DMS79 (cell line): ENCODE measurements at regions not wholly inside any gene's neighbourhood (a gene's known extent, or its start where the extent isn't known, plus 50 kb on each side); places are given as distances from the start of the nearest gene placed in this dataset.
"Not testable (repeated sequence)": the region's sequence is repeated elsewhere in the genome, so short reads cannot be mapped to it uniquely, and the experiment has no call there.

Experiments
- DNase-seq: peaks from one replicate; lab custom pipeline; 2025; lab: John Stamatoyannopoulos, UW

- no peak for DNase-seq
Observed at GRCh38 chr6:114648847-114649246, 306.0 kb upstream of the HS3ST5 start.

GRCh38 chr6:114638341-114638740, 295.5 kb upstream of the HS3ST5 start:
- DNase-seq = no peak

GRCh38 chr6:114634016-114634415, 291.2 kb upstream of the HS3ST5 start:
- no peak for DNase-seq

DNA sequence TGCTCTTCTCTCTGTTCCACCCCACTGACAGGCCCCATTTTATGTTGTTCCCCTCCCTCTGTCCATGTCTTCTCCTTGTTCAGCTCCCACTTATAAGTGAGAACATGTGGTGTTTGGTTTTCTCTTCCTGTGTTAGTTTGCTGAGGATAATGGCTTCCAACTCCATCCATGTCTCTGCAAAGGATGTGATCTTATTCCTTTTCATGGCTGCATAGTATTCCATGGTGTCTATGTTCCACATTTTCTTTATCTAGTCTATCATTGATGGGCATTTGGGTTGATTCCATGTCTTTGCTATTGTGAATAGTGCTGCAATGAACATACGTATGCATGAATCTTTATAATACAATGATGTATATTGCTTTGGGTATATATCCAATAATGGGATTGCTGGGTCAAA, 283.4 kb upstream of the HS3ST5 start:
- DNase-seq = not testable (repeated sequence)

GRCh38 chr6:114619621-114620200, 276.9 kb upstream of the HS3ST5 start:
- no peak for DNase-seq

- DNase-seq = no peak
Observed at GRCh38 chr6:114611696-114612095, 268.9 kb upstream of the HS3ST5 start.

GRCh38 chr6:114608091-114608490, 265.3 kb upstream of the HS3ST5 start:
- no peak for DNase-seq

DNA sequence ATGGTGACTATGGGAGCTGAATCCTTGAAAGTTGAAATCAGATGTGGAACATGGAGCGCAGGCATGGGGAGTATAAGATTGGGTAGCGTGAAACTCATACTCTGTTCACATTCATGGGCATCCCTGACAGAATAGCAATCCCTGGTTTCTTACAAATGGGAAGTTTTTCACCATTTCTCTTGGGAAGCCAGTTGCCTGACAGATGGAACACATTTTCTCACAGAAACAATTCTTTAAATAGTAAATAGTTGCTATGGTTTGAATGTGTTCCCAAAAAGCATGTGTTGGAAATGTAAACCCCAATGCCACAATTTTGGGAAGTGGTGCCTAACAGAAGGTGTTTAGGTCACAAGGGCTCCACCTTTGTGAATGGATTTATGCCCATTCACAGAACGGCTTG, 262.8 kb upstream of the HS3ST5 start:
- no peak for DNase-seq

DNA sequence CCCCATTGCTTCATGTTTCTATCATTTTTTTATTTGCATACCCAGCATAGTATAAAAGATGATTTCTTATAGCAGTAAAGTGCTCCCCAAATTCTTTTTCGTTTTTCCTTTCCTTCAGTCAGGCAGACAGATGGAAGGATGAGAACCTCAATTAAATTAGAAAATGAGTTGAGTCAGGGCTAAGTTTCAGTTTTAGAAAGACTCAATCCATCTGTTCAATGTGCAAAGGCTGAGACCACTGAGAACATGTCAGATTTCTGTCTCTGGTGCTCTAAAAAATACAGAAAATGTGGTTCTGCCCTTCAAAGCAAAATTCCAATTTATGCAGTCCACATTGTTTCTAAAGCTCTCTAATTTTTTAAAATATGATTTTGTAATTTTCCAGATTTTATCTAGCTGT, 257.6 kb upstream of the HS3ST5 start:
- no peak for DNase-seq

DNA sequence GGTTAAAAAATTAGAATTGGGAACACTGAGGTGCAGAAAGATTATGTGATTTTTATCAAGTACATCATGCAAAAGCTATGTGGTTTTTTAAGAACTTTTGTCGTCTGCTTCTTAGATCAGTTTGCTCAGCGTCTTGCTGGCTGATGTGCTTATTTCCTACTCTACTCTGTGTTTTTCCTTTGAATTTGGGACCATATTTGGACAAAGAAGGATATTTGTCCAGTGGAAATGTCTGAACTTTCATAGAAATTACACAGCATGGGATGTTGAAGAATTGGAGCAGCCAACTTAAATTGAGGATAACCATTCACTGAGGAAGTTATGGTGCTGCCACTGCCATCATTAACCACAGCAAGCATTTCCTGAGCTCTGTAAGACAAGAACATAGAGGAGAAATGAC, 252.8 kb upstream of the HS3ST5 start:
- DNase-seq = no peak

GRCh38 chr6:114595186-114595585, 252.4 kb upstream of the HS3ST5 start:
- DNase-seq = no peak

- no peak for DNase-seq
Observed at GRCh38 chr6:114592506-114592905, 249.7 kb upstream of the HS3ST5 start.

- no peak for DNase-seq
Observed at GRCh38 chr6:114588726-114589125, 245.9 kb upstream of the HS3ST5 start.

GRCh38 chr6:114586298-114586697, 243.5 kb upstream of the HS3ST5 start:
- DNase-seq = no peak

GRCh38 chr6:114581293-114581692, 238.5 kb upstream of the HS3ST5 start:
- no peak for DNase-seq

GRCh38 chr6:114580882-114581281, 238.1 kb upstream of the HS3ST5 start:
- no peak for DNase-seq

DNA sequence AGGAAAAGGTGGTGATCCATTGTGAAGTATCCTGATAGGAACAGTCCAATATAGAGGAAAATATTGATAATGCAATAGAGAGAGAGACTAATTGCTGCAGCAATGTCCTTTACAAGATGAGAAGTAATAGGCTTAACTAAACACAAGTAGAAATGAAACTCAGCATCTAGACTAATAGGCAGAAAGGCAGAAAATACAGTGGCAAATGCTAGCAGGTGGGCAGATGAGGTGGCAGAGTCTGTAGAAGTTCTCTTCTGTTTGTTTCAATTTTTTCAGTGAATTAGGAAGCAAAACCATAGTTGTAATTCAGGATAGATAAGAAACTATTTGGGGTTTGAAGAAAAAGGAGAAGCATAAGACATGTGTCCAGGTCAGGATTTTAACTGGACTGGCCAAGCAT, 236.7 kb upstream of the HS3ST5 start:
- no peak for DNase-seq

DNA sequence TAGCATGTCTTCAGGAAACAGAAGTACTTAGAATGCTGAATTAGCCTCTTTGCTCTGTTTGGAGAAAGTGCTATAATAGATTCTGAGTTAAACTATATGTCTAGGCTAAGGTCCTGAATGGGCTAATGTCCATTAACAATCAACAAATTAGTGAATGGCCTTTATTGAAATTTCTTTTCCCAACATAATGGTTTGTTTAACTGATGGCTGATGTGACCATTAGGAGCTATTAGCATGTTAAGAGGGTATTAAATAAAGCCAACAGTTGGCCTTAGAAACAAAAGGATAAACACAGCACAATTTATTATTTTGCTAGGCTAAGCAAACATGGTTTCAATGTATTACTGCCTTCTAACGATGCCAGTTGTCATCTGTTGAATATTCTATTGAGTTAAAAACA, 234.3 kb upstream of the HS3ST5 start:
- no peak for DNase-seq

- no peak for DNase-seq
Observed at GRCh38 chr6:114576330-114576729, 233.5 kb upstream of the HS3ST5 start.

GRCh38 chr6:114569669-114570068, 226.8 kb upstream of the HS3ST5 start:
- no peak for DNase-seq

GRCh38 chr6:114564302-114564933, 221.6 kb upstream of the HS3ST5 start:
- no peak for DNase-seq

DNA sequence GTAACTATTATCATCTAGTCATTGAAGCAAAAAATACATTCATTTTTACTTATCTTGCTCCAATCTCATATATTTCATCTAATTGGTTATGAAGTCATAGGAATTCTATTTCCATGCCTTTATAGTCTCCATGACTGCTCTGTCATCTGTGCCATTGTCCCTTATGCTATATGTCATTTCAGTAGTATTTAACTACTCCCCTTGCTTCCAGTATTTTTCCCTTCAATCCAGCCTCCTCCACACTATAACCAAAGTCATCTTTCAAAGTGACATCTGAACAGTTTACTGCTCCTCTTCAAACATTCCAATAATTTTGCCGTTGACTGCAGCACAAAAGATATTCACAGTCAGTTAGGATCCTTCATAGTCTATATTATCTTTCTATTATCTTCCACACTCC, 216.6 kb upstream of the HS3ST5 start:
- DNase-seq = no peak

- no peak for DNase-seq
Observed at GRCh38 chr6:114558153-114558552, 215.3 kb upstream of the HS3ST5 start.

DNA sequence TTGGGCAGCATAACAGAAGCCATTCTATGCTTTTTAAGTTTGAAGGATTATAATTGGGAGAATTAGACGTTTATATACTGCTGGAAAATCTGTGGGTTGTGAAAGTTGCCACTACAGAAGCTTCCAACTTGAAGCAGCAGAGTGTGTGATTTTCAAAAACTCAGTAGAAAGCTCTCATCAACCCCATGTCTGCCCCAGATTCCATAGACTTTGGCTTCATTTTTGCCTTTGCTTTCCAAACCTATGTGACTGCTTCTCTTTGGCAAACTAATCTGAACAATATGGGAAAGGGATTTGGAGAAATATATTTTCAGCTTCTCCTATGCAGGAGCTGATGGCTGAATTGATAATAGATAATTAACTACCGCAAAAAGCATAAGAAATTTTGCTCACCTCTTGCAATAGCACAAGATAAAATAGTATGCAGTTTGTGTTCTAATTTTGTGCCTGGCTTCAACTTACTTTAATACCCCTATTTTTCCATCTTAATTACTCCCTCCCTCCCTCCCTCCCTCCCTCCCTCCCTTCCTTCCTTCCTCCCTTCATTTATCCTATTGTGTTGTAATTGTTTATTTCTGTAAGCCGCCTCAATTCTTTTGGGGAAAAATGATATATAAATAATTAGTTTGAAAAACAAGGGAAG, 214.1 kb upstream of the HS3ST5 start:
- DNase-seq = no peak
